HG03025 (cell line): ENCODE measurements at regions not wholly inside any gene's neighbourhood (a gene's known extent, or its start where the extent isn't known, plus 50 kb on each side); places are given as distances from the start of the nearest gene placed in this dataset.

Experiments used
- ATAC-seq: cut with Tn5 transposase; IDR thresholded peaks from one replicate; pipeline ENCODE4 v1.9.1; 2021; ENCODE audit warnings: mild to moderate bottlenecking, moderate library complexity; ENCODE audit not compliant: unreplicated experiment, low FRiP score

DNA sequence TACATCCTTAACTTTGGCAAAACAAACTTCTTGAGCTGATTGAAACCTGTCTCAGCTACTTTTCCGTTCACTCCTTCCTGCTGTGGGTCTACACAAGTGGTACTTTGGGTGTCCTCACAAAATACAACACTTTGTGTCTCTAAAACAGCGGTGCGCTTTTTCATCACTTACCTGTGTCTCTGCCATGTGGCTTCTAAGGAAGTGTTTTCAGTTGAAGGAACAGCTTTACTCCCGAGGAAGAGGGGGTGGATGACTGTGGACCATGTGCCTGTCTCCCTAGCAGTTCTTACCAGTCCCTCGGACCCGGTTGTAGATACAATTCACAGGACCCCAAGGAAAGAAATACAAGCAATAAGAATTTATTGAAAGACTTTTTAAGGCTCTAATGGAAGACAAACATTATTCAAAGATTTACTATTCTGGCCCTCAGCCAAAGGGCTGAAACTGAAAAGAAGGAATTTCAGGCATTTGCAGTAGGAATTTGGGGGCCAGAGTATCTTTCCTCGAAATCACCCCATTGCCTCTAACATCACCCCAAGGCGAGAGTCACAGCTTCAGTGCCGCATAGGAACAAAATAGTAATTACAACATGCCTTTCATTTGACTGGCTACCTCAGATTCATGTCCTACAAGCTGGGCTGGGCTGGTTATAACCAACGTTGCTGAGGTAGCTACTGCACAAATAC, 246.3 kb downstream of the ACTR3B start:
- ATAC-seq = no peak

DNA sequence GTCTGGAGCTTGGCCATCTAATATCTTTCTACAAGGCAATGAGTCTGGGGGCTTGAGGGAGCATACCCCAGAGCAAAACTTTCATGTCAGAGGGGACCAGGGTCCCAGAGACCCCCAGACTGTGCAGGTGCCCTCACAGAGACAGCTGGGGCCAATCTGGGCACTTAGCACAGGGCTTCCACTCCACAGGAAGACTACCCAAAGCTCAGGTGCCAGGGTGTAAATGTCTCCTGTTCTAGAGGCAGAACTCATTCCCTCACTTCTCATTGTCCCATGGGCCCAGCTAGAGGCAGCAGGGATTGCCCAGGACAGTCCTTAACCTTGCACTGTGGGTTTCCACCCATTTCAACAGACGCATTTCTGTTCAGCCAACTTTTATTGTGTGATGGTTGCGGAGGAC, 246.9 kb downstream of the ACTR3B start:
- no peak for ATAC-seq

DNA sequence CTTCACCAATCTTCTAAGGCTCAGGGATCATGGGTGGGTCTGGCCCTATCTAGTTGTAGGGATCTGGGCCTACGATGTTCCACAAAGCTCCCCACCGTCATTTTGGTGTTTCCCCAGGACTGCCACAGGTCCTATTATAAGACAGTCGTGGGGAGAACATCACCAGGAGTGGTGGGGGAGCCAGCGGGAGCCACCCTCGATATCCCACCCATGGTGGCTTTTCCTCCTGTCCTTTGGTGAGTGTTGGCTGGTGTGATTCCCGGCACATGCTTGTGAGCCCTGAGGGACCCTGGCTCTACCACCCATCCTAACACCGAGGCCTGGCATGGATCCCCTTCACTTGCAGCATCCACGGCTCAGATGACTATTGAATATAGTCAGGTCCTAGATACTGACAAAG, 247.4 kb downstream of the ACTR3B start:
- ATAC-seq = no peak

GRCh38 chr7:153010416-153010815, 250.9 kb downstream of the ACTR3B start:
- ATAC-seq = no peak

GRCh38 chr7:153012203-153012602, 252.7 kb downstream of the ACTR3B start:
- ATAC-seq = no peak

- ATAC-seq = no peak
These were observed 257.7 kb downstream of the ACTR3B start for GRCh38 chr7:153017223-153017622.

DNA sequence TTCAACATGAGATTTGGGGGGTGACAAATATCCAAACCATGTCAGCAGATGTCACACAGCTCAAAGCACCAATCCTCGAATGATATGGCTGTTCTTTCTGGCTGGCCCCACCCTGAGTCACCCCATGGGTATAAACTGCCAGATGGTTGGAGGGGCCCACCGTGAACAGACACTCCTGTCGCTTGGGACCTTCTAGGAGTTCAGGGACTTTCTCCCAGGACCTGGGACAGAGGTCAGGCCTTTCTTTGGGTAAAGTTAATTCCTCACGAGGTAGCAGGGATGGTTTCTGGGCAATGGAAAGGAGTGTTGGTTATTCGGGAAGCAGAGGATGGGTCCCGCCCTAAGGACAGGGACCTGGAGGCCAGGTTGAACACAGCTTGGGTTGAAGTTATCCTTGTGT, 262.0 kb downstream of the ACTR3B start:
- ATAC-seq = no peak

DNA sequence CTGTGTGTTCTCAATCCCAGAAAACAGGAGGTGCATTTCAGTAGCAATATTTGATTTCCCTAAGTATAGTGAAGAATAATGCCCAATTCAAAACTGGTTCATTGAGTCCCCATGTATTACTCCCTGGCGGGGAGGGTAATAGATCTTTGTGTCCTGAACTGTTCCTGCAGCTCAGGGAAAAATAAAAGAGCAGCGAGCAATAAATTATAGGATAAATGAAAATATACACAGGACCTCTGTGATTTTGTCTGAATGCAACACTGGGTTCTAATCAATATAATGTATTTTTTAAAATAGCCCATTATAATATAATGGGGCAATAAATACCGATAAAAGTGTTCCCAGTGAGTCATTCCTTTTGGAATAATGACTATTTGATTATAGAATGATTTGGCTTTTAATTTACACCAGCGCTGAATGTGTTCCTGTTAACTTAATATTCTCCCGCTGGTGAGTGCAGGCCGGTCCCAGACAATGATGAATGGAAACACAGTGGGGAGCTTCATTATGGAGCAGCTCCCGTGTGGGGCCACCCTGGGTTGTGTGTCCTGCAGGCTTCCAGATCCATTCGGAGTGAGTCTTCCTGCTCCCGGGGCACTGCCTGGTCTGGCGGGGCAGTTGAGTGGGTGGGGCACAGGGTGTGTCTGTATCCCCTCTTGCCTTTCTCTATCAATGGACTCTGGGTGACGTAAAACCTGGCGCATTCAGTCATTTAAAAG, 263.1 kb downstream of the ACTR3B start:
- ATAC-seq = no peak

GRCh38 chr7:153023194-153023592, 263.6 kb downstream of the ACTR3B start:
- ATAC-seq = no peak

DNA sequence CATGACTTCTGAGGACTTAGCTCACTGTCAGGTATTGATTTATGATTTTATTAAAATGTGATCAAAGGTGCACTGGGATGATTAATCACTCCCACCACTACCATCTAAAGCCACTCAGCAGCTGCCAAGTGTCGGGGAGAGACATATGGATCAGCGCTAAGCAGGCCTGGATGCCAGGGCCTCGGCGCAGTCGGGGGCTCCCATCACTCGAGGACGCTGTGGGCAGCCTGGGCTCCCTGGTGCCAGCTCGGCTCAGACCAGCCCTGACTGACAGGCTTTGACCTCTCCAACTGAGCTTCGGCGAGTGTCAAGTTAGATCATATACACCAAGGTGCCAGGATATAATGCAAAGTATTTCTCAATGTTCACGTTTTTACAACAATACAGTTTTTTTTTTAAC, 267.7 kb downstream of the ACTR3B start:
- ATAC-seq = no peak

GRCh38 chr7:153027904-153028303, 268.4 kb downstream of the ACTR3B start:
- no peak for ATAC-seq

GRCh38 chr7:153030976-153031375, 271.4 kb downstream of the ACTR3B start:
- no peak for ATAC-seq

- ATAC-seq = no peak
These were observed 275.2 kb downstream of the ACTR3B start for GRCh38 chr7:153034791-153035190.

DNA sequence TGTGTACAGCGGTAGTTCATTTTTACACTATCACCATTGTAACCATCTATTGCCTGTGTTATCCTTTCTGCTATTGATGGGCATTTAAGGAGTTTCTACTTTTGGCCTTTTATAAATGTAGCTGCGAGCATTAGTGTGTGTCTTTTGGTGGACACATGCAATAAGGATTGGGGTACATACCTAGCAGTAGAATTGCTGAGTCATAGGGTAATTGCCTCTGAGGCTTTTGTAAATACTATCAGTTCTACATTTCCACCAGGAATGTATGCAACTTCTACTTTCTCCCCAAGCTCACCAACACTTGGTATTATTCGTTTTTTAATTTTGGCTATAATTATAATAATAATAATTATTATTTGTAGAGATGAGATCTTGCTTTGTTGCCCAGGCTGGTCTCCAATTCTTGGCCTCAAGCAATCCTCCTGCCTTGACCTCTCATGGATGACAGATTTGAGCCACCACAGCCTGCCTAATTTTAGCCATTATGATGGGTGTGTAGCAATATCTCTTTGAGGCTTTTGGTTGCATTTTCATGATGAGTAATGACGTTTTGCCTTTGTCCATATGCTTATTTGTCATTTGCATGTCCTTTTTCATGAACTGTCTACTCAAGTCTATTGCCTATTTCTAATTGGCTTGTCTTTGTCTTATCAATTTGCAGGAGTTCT, 277.0 kb downstream of the ACTR3B start:
- no peak for ATAC-seq

GRCh38 chr7:153043440-153043839, 283.9 kb downstream of the ACTR3B start:
- ATAC-seq = no peak

- no peak for ATAC-seq
These were observed 285.4 kb downstream of the ACTR3B start for GRCh38 chr7:153044981-153045380.

- no peak for ATAC-seq
These were observed 287.8 kb downstream of the ACTR3B start for GRCh38 chr7:153047079-153047959.

DNA sequence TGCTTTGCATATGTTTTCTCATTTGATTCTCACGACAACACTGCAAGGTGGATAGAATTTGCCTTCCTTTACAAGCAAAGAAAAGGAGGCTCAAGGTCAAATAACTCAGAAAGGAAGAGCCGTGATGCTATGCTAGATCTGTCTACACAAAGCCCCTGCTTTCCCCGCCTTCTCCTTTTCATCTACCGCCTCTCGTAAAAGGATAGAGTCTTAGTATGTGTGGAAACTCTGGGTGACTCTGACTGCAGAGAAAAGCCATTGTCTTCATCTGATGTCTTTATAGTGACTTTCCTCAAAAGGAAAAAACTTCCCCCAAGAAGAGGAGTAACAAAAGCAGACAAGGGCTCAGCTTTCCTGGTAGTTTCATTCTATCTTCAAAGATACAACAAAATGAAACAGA, 292.7 kb downstream of the ACTR3B start:
- no peak for ATAC-seq

- no peak for ATAC-seq
These were observed 302.5 kb downstream of the ACTR3B start for GRCh38 chr7:153061910-153062528.

DNA sequence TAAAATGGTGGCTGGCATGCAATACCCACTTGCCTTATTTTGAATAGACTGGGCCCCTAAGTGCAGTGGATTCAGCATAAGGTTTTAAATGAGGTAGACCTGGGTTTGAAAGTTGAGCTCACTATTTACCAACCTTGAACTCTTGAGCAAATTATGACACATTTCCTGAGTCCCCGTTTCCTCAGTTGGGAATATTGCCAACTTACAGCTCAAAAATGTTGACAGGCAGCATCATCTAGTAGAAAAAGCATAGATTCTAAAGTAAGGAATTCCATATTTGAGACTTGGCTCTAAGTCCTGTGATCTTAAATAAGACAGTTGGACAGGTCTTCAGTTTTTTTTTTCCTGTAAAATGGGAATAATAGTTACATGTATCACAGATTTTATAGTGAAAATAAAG, 305.5 kb downstream of the ACTR3B start:
- ATAC-seq = no peak
